Astrocyte (in vitro differentiated cells and primary cell): ENCODE measurements at regions not wholly inside any gene's neighbourhood (a gene's known extent, or its start where the extent isn't known, plus 50 kb on each side); places are given as distances from the start of the nearest gene placed in this dataset.

ENCODE experiments used
- CTCF ChIP-seq: IDR thresholded peaks from 2 replicates; pipeline ENCODE4 v1.5.1; 2011; ENCODE audit warnings: low read depth, mild to moderate bottlenecking, inconsistent platforms, low read length, moderate library complexity; ENCODE audit not compliant: insufficient read depth
- EZH2 ChIP-seq: IDR thresholded peaks from 2 replicates; pipeline ENCODE4 v1.6.1; 2012; ENCODE audit warnings: mild to moderate bottlenecking, low read length, inconsistent platforms; ENCODE audit not compliant: insufficient read depth

GRCh38 chr18:72999971-73000607 lies 132.3 kb upstream of the NETO1 start:
- TF ChIP-seq CTCF (no peak), EZH2 (no peak)
